GM18870 (cell line): ENCODE measurements at regions not wholly inside any gene's neighbourhood (a gene's known extent, or its start where the extent isn't known, plus 50 kb on each side); places are given as distances from the start of the nearest gene placed in this dataset.

Source experiments
- ATAC-seq: cut with Tn5 transposase; IDR thresholded peaks from one replicate; pipeline ENCODE4 v1.9.1; 2021; ENCODE audit warnings: moderate library complexity; ENCODE audit not compliant: unreplicated experiment

DNA sequence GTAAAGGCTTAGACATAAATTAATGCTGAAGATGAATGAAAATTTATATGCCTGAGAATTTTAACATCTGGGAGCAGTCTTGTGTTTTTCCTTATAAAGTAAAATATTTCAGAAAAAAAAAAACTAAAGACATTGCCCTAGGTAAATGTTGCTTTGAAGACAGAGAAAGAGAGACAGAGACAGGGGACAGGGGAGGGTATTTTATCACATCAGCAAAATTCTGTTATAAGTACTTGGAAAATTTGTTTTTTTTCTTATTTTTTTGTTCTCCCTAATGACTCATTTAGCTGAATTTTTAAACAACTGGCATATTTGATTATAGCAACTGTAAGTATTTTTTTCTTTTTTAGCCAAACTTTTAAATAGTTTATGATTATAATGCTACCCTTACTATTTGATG is 1540.6 kb upstream of the GBE1 start:
- ATAC-seq: no peak

GRCh38 chr3:83317605-83318004 is 1556.2 kb upstream of the GBE1 start:
- ATAC-seq: no peak

DNA sequence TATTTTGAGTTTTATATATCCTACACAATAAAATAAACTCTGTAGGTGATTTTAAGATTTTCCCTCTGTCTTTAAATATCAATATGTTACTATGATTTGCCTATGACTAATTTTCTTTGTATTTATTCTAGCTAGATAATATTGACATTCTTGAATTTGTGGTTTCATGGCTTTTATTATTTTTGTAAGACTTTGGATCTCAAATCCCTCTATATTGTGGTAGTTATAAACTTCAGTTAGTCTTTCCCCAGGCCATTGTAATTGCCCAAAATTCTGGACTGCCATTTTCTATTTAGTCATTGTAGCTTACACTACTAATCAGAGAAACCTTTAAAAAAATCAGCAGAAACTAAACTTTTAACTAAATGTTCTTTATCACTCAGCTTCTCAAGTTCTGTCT is 1559.3 kb upstream of the GBE1 start:
- no peak for ATAC-seq

GRCh38 chr3:83321457-83321856 is 1560.0 kb upstream of the GBE1 start:
- ATAC-seq: no peak

DNA sequence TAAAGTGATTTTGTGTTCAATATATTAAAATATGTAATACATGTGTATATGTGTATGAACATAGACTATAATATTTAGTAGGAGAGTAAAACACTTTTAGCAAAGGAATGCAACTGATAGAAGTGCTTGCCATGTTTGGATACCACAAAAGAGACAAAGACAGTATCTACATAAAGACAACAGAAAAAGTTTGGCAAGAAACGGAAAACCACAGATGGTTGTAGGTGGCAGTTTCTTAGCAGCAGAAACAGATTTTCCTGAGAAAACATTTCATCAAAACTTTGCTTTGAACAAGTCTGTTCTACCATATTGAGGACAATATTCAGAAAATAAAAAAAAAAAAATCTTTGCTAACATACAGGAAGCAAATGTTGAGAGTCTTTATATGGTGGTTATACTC is 1560.4 kb upstream of the GBE1 start:
- no peak for ATAC-seq

- ATAC-seq: no peak
Observed at GRCh38 chr3:83354205-83354604, 1592.8 kb upstream of the GBE1 start.

DNA sequence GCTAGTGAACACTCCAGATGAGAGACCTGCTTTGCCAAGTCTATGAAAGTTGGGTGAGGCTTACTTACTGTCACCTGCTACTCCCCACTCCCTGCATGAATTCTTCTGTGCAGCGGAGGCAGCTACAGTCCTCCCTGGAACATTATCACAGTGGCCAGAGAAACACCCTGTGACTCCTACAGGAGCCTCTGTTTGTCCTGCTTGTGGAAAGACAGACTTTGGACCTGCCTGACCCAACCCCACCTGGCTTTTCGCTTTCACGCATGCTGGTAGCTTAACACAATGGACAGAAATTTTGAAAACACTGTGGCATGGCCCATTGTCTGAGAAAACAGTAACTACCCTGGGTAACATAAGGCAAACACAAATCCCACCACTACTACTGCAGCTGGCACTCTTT is 1565.5 kb upstream of the CADM2 start:
- ATAC-seq: no peak

DNA sequence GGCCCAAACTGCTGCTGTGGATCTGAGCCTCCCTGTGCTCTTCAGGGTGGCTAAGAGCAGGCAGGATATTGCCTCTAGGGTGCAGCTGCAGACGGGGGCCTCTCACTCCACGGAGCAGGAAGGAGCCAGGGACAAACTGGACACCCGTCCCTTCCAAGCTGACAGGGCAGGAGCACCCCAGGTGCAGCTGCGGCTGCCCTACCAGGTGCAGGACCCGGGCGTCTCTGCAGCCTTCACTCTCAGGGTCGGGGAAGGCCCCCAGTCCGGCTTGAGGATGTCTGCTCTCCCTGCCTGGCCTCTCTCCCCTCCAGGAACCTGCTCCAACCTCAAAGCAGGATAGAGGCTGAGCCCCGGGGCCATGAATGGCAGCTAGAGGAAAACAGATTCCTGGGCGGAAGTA is 1554.9 kb upstream of the CADM2 start:
- ATAC-seq: no peak

DNA sequence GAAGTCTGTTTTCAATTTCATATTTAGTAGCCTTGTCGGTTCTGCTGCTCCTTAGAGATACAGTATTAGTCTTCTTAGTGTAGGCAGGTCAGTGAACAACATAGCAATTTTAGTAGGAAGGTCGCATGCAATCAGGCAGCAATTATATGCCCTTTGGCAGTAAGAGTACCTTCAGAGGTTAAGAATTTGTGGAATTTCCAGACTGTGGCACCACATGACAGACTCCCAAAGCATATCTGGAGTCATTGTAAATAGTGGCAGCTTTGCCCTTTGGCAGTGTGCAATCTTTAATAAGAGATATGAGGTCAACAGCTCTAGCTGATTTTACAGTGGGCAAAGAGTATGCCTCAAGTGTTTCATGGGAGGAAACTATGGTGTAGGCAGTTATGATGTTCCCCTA is 1532.5 kb upstream of the CADM2 start:
- no peak for ATAC-seq

- ATAC-seq: no peak
Observed at GRCh38 chr3:83434880-83435587, 1523.8 kb upstream of the CADM2 start.

DNA sequence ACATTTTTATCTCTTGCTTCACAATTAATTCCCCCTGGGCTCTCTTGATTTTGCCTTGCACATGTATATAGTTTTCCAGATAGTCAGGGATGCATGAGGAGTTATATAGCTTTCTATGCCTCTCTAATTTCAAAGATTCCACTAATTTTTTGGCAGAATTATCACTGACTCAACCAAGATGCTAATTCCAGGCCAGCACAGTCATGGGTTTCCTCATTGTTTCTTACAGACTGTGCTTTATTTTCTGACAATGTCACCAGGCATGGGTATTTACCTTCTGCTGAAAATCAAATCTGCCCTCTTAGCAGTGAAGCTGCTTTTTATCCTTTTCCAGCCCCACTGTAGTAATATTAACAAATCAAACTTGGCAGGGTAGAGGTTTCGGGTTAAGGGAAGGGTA is 1520.6 kb upstream of the CADM2 start:
- ATAC-seq: no peak

DNA sequence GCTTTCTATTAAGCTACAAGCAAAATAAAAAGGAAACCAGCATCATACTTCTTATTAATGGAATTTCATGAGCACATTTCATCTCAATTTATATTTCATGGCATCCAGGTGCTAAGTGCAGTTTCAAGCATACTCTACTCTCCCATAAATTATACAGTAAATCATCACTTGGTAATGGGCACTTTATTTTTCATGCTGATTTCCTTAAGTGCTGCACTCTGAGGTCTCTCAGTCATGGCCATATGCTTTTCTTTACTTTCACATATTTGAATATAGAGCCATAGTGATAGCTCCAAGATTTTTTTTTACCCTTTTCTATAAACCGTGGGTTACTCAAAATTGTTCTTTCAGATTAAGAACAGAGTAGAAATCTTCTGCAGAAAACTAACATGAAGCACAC is 1505.7 kb upstream of the CADM2 start:
- ATAC-seq: no peak

DNA sequence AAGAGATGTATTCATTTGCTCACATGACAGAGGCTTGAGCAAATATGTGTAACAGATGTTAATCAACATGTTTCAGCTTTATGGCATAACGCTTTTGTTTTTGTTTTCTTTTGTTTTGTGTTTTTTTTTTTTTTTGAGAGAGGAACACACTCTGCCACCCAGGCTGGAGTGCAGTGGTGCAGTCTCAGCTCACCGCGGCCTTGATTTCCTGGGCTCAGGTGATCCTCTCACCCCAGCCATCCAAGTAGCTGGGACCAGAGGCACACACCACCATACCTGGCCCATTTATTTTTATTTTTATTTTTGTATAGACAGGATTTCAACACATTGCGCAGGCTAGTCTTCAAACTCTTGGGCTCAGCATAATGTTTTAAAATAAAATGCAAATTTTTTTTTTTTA is 1504.4 kb upstream of the CADM2 start:
- ATAC-seq: no peak

- ATAC-seq: no peak
Observed at GRCh38 chr3:83457551-83457950, 1501.2 kb upstream of the CADM2 start.

- ATAC-seq: no peak
Observed at GRCh38 chr3:83460052-83460451, 1498.7 kb upstream of the CADM2 start.

GRCh38 chr3:83461411-83461810 is 1497.4 kb upstream of the CADM2 start:
- no peak for ATAC-seq

GRCh38 chr3:83477563-83477962 is 1481.2 kb upstream of the CADM2 start:
- ATAC-seq: no peak

- ATAC-seq: no peak
Observed at GRCh38 chr3:83482402-83483070, 1476.3 kb upstream of the CADM2 start.

GRCh38 chr3:83496462-83496861 is 1462.3 kb upstream of the CADM2 start:
- no peak for ATAC-seq

- ATAC-seq: no peak
Observed at GRCh38 chr3:83498361-83499016, 1460.3 kb upstream of the CADM2 start.

GRCh38 chr3:83500422-83500821 is 1458.4 kb upstream of the CADM2 start:
- ATAC-seq: no peak

GRCh38 chr3:83500931-83501330 is 1457.9 kb upstream of the CADM2 start:
- no peak for ATAC-seq
